Fibroblast of lung (primary cell): ENCODE measurements at regions not wholly inside any gene's neighbourhood (a gene's known extent, or its start where the extent isn't known, plus 50 kb on each side); places are given as distances from the start of the nearest gene placed in this dataset.

Experiments used
- CTCF ChIP-seq, 2 donors: IDR thresholded peaks in 1 of 2; conservative IDR thresholded peaks in 1 of 2; 1 replicate in 1 of 2; 2 replicates in 1 of 2; pipeline ENCODE4 v1.5.1; 2011 to 2012; ENCODE audit warnings: low read length in 2 of 2, control low read depth in 1 of 2, inconsistent platforms in 1 of 2, low read depth in 1 of 2, mild to moderate bottlenecking in 1 of 2
- EZH2 ChIP-seq: IDR thresholded peaks from 2 replicates; pipeline ENCODE4 v1.5.1; 2012; ENCODE audit warnings: low read length, control low read depth, mild to moderate bottlenecking; ENCODE audit errors: missing control alignments

- TF ChIP-seq CTCF (conservative IDR thresholded peaks at IDR 0.05 in 1 of 2, IDR thresholded peaks at IDR 0.05 in 1 of 2; ENCODE audit: low read depth in 1 of 2, low read length in 2 of 2) (no peak), EZH2 (no peak)
Measured at GRCh38 chr7:4613846-4614548, 68.1 kb upstream of the FOXK1 start.
